ENCODE measurements at regions not wholly inside any gene's neighbourhood (a gene's known extent, or its start where the extent isn't known, plus 50 kb on each side); places are given as distances from the start of the nearest gene placed in this dataset.
A peak's percentile ranks its signal among the peaks of the same experiment; 100 is the strongest.

DNA sequence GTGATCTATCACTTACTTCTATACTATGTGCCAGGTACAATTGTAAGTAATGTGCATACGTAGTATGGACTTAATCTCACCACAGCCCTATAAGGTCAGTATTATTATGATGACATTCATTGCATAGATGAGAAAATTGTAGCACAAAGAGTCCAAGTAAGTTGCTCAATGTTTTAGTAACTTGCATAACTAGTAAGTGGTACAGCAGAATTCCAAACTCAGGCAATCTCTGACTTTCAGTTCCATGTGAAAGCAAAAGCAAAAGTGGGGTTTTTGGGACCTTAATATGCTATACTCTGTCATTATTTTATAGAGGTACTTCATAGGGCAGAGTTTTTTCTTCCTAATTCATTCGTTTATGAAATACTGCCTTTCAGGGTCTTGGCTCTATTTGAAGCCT is 188.8 kb upstream of the VEGFC start:
- Histone ChIP-seq H3K36me3 (replicated peaks; ENCODE audit: low read depth, low read length) (no peaks in the 10 kb centered on the region), H3K9ac (ENCODE audit: low read length) (no peak overlapping the region), H3K27ac (ENCODE audit: low read length) (no peak overlapping the region), H3K9me3 (ENCODE audit: insufficient read depth, low read length) (no peaks in the 10 kb centered on the region), H3K79me2 (ENCODE audit: low read length) (no peaks in the 10 kb centered on the region), H3K4me3 (ENCODE audit: low read length) (no peak overlapping the region), H2AFZ (ENCODE audit: low read depth, low read length) (no peak overlapping the region), H4K20me1 (ENCODE audit: insufficient read depth, low read length) (no peaks in the 10 kb centered on the region), H3K4me1 (ENCODE audit: low read length) (peaks cover 12% of the 10 kb centered on the region), H3K4me2 (ENCODE audit: low read length) (peak overlapping the region; percentile 0; the same call in 1 of the 2 replicates), H3K27me3 (ENCODE audit: low read depth, low read length) (no peaks in the 10 kb centered on the region)
- no peak for TF ChIP-seq EZH2phosphoT487 (IDR thresholded peaks at IDR 0.05; ENCODE audit: low read depth)
- TF ChIP-seq, protein P1, sequence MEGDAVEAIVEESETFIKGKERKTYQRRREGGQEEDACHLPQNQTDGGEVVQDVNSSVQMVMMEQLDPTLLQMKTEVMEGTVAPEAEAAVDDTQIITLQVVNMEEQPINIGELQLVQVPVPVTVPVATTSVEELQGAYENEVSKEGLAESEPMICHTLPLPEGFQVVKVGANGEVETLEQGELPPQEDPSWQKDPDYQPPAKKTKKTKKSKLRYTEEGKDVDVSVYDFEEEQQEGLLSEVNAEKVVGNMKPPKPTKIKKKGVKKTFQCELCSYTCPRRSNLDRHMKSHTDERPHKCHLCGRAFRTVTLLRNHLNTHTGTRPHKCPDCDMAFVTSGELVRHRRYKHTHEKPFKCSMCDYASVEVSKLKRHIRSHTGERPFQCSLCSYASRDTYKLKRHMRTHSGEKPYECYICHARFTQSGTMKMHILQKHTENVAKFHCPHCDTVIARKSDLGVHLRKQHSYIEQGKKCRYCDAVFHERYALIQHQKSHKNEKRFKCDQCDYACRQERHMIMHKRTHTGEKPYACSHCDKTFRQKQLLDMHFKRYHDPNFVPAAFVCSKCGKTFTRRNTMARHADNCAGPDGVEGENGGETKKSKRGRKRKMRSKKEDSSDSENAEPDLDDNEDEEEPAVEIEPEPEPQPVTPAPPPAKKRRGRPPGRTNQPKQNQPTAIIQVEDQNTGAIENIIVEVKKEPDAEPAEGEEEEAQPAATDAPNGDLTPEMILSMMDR (IDR thresholded peaks at IDR 0.05; ENCODE audit: low read depth, low read length), result no peak

DNA sequence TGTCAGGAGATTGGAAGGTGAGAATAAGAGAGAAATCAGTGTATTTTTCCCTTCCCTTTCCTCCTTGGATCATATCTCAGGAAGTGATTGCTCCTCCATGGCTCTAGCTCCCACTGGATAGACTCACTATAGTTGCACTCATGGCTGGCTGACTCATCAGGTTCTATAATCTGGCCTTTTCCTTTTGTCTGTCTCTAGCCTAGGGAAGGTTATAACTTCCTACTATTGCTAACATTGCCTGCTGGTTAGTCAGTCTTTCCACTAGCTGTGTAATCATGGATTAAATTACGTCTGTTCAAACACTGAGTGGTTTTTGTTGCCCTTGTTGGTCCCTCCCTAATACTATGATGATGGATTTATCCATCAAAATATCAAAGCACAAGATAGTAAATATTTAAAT is 195.5 kb upstream of the VEGFC start:
- H3K9me3 ChIP-seq (ENCODE audit: insufficient read depth, low read length), result no peaks in the 10 kb centered on the region
- no peaks in the 10 kb centered on the region for H3K36me3 ChIP-seq (replicated peaks; ENCODE audit: low read depth, low read length)
- H3K27ac ChIP-seq (ENCODE audit: low read length), result no peak overlapping the region
- H3K79me2 ChIP-seq (ENCODE audit: low read length), result no peaks in the 10 kb centered on the region
- H3K4me3 ChIP-seq (ENCODE audit: low read length), result no peak overlapping the region
- no peak overlapping the region for H2AFZ ChIP-seq (ENCODE audit: low read depth, low read length)
- H3K4me2 ChIP-seq (ENCODE audit: low read length), result no peak overlapping the region
- no peak for TF ChIP-seq EZH2phosphoT487 (IDR thresholded peaks at IDR 0.05; ENCODE audit: low read depth)
- TF ChIP-seq, protein P1 (IDR thresholded peaks at IDR 0.05; ENCODE audit: low read depth, low read length), result no peak
- no peaks in the 10 kb centered on the region for H3K4me1 ChIP-seq (ENCODE audit: low read length)
- no peak overlapping the region for H3K9ac ChIP-seq (ENCODE audit: low read length)
- no peaks in the 10 kb centered on the region for H3K27me3 ChIP-seq (ENCODE audit: low read depth, low read length)
- no peaks in the 10 kb centered on the region for H4K20me1 ChIP-seq (ENCODE audit: insufficient read depth, low read length)

DNA sequence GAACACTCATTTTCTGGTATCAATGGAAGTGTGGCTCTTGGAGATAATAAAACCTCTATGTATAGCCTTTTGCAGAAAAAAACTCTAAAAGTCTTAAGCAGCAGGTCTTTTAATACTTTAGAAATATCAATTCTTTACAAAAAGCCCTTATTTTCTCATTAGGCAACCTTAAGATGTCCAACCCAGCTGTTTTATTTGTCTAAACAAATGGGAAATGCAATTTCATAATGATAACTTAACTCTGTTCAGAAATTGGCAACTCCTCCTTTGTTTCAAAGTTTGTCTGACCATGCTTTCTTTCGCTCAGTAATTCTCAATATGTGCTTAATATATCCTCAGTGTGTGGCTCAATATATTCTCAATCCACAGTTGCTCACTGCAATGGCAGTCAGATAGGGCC is 196.5 kb upstream of the VEGFC start:
- H3K4me3 ChIP-seq (ENCODE audit: low read length), result no peak overlapping the region
- no peaks in the 10 kb centered on the region for H3K9me3 ChIP-seq (ENCODE audit: insufficient read depth, low read length)
- H2AFZ ChIP-seq (ENCODE audit: low read depth, low read length), result no peak overlapping the region
- TF ChIP-seq, protein P1 (IDR thresholded peaks at IDR 0.05; ENCODE audit: low read depth, low read length), result no peak
- no peak for TF ChIP-seq EZH2phosphoT487 (IDR thresholded peaks at IDR 0.05; ENCODE audit: low read depth)
- H4K20me1 ChIP-seq (ENCODE audit: insufficient read depth, low read length), result no peaks in the 10 kb centered on the region
- no peaks in the 10 kb centered on the region for H3K36me3 ChIP-seq (replicated peaks; ENCODE audit: low read depth, low read length)
- H3K4me2 ChIP-seq (ENCODE audit: low read length), result no peak overlapping the region
- no peaks in the 10 kb centered on the region for H3K27me3 ChIP-seq (ENCODE audit: low read depth, low read length)
- no peaks in the 10 kb centered on the region for H3K4me1 ChIP-seq (ENCODE audit: low read length)
- no peak overlapping the region for H3K27ac ChIP-seq (ENCODE audit: low read length)
- no peak overlapping the region for H3K9ac ChIP-seq (ENCODE audit: low read length)
- no peaks in the 10 kb centered on the region for H3K79me2 ChIP-seq (ENCODE audit: low read length)

DNA sequence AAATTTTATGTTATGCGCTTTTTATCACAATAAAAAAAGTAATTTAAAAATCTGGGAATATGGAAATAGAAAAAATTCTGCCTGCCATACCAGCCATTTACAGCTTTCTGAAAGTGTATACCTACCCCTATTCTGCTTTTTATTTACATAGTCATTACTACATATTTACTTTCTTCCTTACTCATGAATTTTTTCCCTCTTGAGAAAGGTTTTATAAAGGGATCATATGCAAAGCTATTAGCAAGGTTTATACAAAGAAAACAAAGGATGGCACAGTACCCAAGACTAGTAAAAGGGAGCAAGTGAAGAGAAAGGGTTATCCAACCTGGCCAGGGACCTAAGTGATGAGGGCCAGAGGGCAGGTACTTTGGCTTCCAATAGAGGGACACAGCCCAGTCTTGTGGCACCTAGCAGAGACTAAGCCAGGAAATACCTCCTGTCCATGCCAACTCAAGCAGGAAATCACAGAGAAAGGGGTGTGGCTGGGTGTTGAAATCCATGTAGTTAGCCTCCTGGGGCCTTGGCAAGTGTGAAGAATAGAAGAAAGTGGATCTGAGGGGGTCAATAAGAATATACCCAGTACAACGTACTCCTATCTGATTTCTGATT is 207.3 kb upstream of the VEGFC start:
- 0 out of 2 replicates have a peak, but pooled peaks cover under 1% of the 10 kb centered on the region for H3K9me3 ChIP-seq (ENCODE audit: insufficient read depth, low read length)

More for the DNA sequence above, 207.3 kb upstream of the VEGFC start:
- H3K36me3 ChIP-seq (replicated peaks; ENCODE audit: low read depth, low read length), result peaks cover under 1% of the 10 kb centered on the region
- H4K20me1 ChIP-seq (ENCODE audit: insufficient read depth, low read length), result no peaks in the 10 kb centered on the region
- TF ChIP-seq, protein P1 (IDR thresholded peaks at IDR 0.05; ENCODE audit: low read depth, low read length), result no peak
- TF ChIP-seq EZH2phosphoT487 (IDR thresholded peaks at IDR 0.05; ENCODE audit: low read depth), result no peak
- H3K9ac ChIP-seq (ENCODE audit: low read length), result no peak overlapping the region
- peaks cover under 1% of the 10 kb centered on the region; the same call in 1 of the 2 replicates for H3K4me1 ChIP-seq (ENCODE audit: low read length)
- H3K27ac ChIP-seq (ENCODE audit: low read length), result no peak overlapping the region
- H3K27me3 ChIP-seq (ENCODE audit: low read depth, low read length), result no peaks in the 10 kb centered on the region
- H3K4me2 ChIP-seq (ENCODE audit: low read length), result no peak overlapping the region
- no peaks in the 10 kb centered on the region for H3K79me2 ChIP-seq (ENCODE audit: low read length)
- no peak overlapping the region; the same call in 1 of the 2 replicates for H2AFZ ChIP-seq (ENCODE audit: low read depth, low read length)
- no peak overlapping the region for H3K4me3 ChIP-seq (ENCODE audit: low read length)
